ENCODE measurements at regions not wholly inside any gene's neighbourhood (a gene's known extent, or its start where the extent isn't known, plus 50 kb on each side); places are given as distances from the start of the nearest gene placed in this dataset.

DNA sequence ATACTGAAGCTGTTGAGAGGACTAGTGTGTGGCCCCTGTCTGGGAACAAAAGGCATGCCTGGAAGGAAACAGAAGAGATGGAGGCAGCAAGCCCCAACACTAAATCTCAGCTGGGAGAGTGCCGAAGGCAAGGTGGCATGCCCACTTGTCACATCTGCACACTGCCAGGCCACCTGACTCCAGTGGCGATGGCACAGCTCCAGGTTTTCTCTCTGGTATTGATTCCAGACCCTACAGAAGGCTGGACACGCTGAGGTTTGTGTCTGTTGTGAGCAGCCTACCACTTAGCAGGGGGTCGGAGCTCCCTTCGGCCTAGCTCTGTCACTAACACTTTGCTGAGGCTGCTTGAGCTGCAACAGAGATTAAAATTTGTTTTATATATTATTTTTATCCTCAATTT, 307.3 kb downstream of the TDRD15 start:
- DNase-seq (ENCODE audit: low read depth, low spot score): no peak

DNA sequence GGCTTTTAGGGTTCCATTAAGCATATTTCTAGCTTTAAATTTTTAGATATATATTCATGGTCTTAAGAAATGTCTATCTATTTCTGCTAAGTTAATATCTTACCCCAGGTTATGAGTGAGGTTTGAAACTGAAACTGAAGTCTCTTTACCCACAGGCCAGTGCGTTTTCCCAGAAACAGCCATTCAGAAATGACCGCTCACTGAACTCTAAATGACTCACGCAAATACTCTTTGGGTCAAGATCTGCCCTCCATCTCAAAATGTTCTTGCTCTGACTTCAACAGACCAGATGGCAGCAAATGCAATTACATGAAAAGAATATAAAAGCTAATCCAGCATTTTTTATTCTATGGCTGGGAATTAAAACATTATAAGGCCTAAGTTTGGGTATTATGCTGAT, 315.2 kb downstream of the TDRD15 start:
- no peak for DNase-seq (ENCODE audit: low read depth, low spot score)

DNA sequence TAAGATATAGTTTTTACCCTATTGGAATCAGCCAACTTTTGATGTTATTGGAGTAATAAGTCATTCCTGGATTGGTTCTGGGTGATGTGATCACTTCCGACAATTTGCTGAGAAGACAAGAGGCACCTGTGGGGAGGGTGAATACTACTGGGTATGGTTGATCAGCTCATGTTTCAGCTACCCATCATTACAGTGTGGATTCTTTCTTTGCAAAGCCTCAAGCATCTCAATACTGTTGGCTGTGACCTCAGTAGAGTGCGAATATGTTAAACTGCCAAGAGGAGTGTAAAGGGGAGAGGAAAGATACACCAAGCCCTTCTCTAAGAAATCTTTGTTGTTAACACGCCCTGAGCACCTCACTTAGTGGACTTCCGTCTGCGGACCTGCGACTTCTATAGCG, 317.7 kb downstream of the TDRD15 start:
- no peak for DNase-seq (ENCODE audit: low read depth, low spot score)

GRCh38 chr2:21443494-21444105, 319.8 kb downstream of the TDRD15 start:
- no peak for DNase-seq (ENCODE audit: low read depth, low spot score)

DNA sequence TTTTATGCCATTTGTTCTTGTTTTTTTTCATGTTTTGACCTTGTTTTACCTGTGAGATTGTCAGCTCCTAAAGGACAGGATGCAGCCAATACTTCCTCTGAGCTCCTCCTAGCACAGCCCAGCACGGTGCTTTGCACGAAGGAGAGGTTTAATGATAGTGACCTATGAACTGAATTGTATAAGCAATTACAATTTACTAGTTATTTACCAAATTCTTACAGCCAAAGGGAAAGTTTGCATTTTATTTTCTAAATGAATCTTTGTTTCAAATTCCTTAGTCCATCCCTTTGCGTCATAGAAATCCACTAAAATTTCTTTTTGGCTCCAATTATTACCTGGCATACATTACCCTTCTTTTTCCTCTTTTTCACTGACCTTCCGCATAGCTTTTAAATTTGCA, 326.1 kb downstream of the TDRD15 start:
- no peak for DNase-seq (ENCODE audit: low read depth, low spot score)

DNA sequence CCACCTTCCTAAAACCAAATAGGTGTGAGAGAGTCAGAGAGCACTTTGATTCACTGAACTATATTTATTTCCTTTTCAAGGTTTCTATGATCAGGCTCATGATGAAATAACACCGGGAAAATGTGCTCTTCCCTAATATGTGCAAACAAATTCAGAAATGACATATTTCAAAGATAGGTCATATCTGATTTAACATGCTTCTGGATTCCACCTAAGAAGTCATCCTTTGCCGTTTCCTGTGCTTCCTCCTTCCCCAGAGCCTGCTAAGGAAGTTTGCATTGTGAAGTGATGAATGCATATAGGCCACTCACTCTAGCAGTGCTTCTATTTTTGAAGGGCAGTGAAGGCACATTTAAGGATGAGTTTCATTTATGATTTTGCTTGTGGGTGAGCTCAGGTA, 327.6 kb downstream of the TDRD15 start:
- no peak for DNase-seq (ENCODE audit: low read depth, low spot score)

DNA sequence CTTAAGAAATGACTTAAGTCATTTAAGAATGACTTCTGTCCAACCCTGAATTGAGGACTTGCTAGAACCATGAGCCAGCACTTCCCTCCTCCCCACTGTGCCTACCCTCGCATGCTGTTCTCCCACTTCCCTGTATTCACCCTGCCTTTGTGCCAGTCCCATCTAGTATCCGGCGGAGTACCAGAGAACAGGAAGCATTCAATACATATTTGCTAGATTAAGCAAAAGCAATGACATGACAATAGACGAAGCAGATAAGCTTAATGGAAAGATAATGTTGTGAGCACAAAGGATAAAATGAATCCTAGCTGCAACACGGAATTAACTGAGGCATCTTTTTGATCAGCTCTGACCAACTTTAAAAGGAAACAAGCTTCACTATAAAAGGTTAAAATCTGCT, 328.5 kb downstream of the TDRD15 start:
- no peak for DNase-seq (ENCODE audit: low read depth, low spot score)

DNA sequence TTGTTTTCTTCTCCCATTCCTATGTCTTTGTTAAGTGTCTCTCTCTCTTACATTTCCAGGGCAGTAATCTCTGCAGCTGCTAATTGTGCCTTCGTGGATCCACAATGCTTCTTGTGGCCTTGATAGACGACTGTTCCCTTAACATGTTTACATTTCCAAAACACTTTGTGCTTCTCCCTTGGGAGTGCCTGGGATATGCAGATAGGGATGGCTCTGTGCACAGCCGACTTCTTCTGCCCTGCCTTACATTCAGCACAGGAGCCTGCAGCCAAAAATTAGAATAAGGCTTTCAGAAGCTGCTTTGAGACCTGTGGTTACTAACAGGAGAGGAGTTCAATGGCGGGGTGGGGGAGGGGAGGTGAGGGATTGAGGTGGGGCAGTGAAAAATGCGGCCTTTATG, 328.9 kb downstream of the TDRD15 start:
- no peak for DNase-seq (ENCODE audit: low read depth, low spot score)

- DNase-seq (ENCODE audit: low read depth, low spot score): no peak
Observed at GRCh38 chr2:21453723-21454450, 330.1 kb downstream of the TDRD15 start.

GRCh38 chr2:21454839-21455238, 331.1 kb downstream of the TDRD15 start:
- DNase-seq (ENCODE audit: low read depth, low spot score): no peak

- DNase-seq (ENCODE audit: low read depth, low spot score): no peak
Observed at GRCh38 chr2:21461754-21462240, 338.0 kb downstream of the TDRD15 start.

- no peak for DNase-seq (ENCODE audit: low read depth, low spot score)
Observed at GRCh38 chr2:21466341-21466927, 342.7 kb downstream of the TDRD15 start.

- DNase-seq (ENCODE audit: low read depth, low spot score): no peak
Observed at GRCh38 chr2:21467280-21467818, 343.6 kb downstream of the TDRD15 start.

DNA sequence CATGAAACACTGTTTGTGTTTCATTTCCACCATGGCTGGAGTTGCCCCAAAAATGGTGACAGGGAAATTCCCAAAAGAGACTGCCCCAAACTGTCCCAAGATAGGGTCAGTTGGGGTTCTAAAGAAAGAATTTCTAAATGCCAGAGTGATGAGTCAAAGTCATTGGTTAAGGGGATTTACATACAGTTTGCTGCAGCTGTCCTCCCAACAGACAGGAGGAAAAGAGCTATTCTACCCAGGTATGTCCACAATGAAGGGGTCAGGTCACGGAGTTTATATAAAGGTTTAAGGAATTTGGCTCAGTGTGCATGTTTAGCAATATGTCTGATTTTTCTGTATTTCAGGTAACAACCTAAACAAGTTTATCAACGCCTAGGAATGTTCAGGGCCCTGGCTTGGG, 344.1 kb downstream of the TDRD15 start:
- no peak for DNase-seq (ENCODE audit: low read depth, low spot score)

DNA sequence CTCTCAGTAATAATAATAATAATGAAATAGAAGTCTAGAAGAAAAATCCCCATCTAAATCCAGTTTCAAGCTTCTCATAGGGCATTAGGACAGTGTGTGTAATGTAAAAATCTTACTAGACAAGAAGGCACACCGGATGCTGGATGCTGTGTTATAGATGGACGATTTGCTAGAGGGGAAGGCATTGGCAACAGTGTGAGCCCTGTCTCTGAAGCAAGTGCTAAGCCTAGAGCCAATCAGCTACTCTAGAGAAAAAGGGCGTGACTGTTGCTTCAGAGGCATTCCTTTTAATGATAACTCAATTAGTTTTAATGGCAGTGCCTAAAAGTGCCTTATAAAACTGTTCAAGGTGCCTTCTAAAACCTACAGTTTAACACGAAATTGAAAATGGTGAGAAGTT, 344.9 kb downstream of the TDRD15 start:
- DNase-seq (ENCODE audit: low read depth, low spot score): no peak

GRCh38 chr2:21469158-21469557, 345.4 kb downstream of the TDRD15 start:
- no peak for DNase-seq (ENCODE audit: low read depth, low spot score)

GRCh38 chr2:21469564-21469963, 345.8 kb downstream of the TDRD15 start:
- DNase-seq (ENCODE audit: low read depth, low spot score): no peak

- DNase-seq (ENCODE audit: low read depth, low spot score): no peak
Observed at GRCh38 chr2:21480162-21480561, 356.4 kb downstream of the TDRD15 start.

DNA sequence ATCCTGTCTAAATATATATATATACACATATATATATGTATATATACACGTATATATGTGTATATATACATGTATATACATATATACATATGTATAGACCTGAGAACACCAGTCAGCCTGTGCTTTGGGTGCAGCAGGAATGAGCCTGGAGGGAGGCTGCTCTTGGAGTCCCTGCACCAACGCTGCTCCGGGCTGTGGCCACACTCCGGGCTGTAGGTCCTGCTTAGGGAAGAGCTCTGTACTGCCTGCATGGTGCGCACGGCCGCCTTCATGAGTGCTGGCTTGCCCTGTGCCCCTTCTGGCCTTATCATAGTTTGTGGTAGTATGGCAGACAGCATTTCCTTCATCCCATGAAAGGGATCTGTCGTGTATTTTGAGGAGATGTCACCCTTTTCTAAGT, 360.9 kb downstream of the TDRD15 start:
- no peak for DNase-seq (ENCODE audit: low read depth, low spot score)

DNA sequence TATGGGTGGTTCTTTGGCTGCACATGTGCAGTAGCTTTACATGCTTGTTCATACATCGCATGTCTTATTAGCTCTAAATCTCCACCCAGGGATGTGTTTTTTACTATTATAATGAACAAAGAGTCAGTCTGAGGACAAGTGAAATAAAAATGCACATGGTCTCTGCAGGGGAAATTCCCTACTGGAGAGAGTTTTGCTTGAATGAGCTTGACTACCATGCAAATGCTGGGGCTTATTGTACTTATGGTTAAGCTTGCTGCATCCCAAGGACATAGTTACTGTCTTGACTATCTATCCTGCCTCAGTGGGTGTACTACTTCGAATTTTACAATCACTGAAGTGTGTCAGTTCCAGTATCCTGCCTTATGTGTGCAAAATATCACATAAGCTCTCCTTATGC, 362.7 kb downstream of the TDRD15 start:
- DNase-seq (ENCODE audit: low read depth, low spot score): no peak

- no peak for DNase-seq (ENCODE audit: low read depth, low spot score)
Observed at GRCh38 chr2:21489080-21489479, 365.3 kb downstream of the TDRD15 start.

- no peak for DNase-seq (ENCODE audit: low read depth, low spot score)
Observed at GRCh38 chr2:21498016-21498415, 374.2 kb downstream of the TDRD15 start.

- no peak for DNase-seq (ENCODE audit: low read depth, low spot score)
Observed at GRCh38 chr2:21500401-21500945, 376.7 kb downstream of the TDRD15 start.

Data from iPS DF 19.7 (cell line).